GM19463 (cell line): ENCODE measurements at regions not wholly inside any gene's neighbourhood (a gene's known extent, or its start where the extent isn't known, plus 50 kb on each side); places are given as distances from the start of the nearest gene placed in this dataset.
"Not testable (repeated sequence)": the region's sequence is repeated elsewhere in the genome, so short reads cannot be mapped to it uniquely, and the experiment has no call there.

ENCODE experiments used
- ATAC-seq: cut with Tn5 transposase; IDR thresholded peaks from one replicate; pipeline ENCODE4 v1.9.1; 2021; ENCODE audit warnings: mild to moderate bottlenecking, moderate library complexity; ENCODE audit not compliant: unreplicated experiment

- ATAC-seq: no peak
Measured at GRCh38 chr18:66895631-66896030, 291.7 kb upstream of the CDH19 start.

GRCh38 chr18:66894851-66895250 is 291.0 kb upstream of the CDH19 start:
- ATAC-seq: no peak

- not testable (repeated sequence) for ATAC-seq
Measured at GRCh38 chr18:66892388-66892787, 288.5 kb upstream of the CDH19 start.

GRCh38 chr18:66874812-66875474 is 271.1 kb upstream of the CDH19 start:
- ATAC-seq: no peak

GRCh38 chr18:66874375-66874774 is 270.5 kb upstream of the CDH19 start:
- no peak for ATAC-seq

- no peak for ATAC-seq
Measured at GRCh38 chr18:66873899-66874298, 270.0 kb upstream of the CDH19 start.

GRCh38 chr18:66872277-66872676 is 268.4 kb upstream of the CDH19 start:
- ATAC-seq: no peak

GRCh38 chr18:66867653-66868052 is 263.8 kb upstream of the CDH19 start:
- no peak for ATAC-seq

- ATAC-seq: not testable (repeated sequence)
Measured at GRCh38 chr18:66866427-66866940, 262.6 kb upstream of the CDH19 start.

- ATAC-seq: no peak
Measured at GRCh38 chr18:66838340-66838987, 234.6 kb upstream of the CDH19 start.

GRCh38 chr18:66833646-66834045 is 229.8 kb upstream of the CDH19 start:
- ATAC-seq: no peak

GRCh38 chr18:66826211-66826610 is 222.3 kb upstream of the CDH19 start:
- ATAC-seq: no peak

- no peak for ATAC-seq
Measured at GRCh38 chr18:66825347-66825746, 221.5 kb upstream of the CDH19 start.

GRCh38 chr18:66819235-66819634 is 215.3 kb upstream of the CDH19 start:
- ATAC-seq: no peak

GRCh38 chr18:66813138-66813537 is 209.2 kb upstream of the CDH19 start:
- ATAC-seq: no peak

GRCh38 chr18:66795051-66795450 is 191.2 kb upstream of the CDH19 start:
- ATAC-seq: no peak

GRCh38 chr18:66792466-66792865 is 188.6 kb upstream of the CDH19 start:
- ATAC-seq: no peak

- no peak for ATAC-seq
Measured at GRCh38 chr18:66780609-66781008, 176.7 kb upstream of the CDH19 start.

- no peak for ATAC-seq
Measured at GRCh38 chr18:66778048-66778447, 174.2 kb upstream of the CDH19 start.

GRCh38 chr18:66769375-66769774 is 165.5 kb upstream of the CDH19 start:
- no peak for ATAC-seq

- no peak for ATAC-seq
Measured at GRCh38 chr18:66764230-66764629, 160.3 kb upstream of the CDH19 start.

GRCh38 chr18:66761166-66761565 is 157.3 kb upstream of the CDH19 start:
- no peak for ATAC-seq

GRCh38 chr18:66760559-66760958 is 156.7 kb upstream of the CDH19 start:
- no peak for ATAC-seq
